ENCODE measurements at regions not wholly inside any gene's neighbourhood (a gene's known extent, or its start where the extent isn't known, plus 50 kb on each side); places are given as distances from the start of the nearest gene placed in this dataset.

- DNase-seq, result no peak
Observed at GRCh38 chr13:104024416-104025170, 958.4 kb upstream of the SLC10A2 start.

- no peak for DNase-seq
Observed at GRCh38 chr13:104021806-104022397, 955.7 kb upstream of the SLC10A2 start.

GRCh38 chr13:104017317-104017716 is 951.1 kb upstream of the SLC10A2 start:
- no peak for DNase-seq

- DNase-seq, result no peak
Observed at GRCh38 chr13:104015646-104016396, 949.6 kb upstream of the SLC10A2 start.

GRCh38 chr13:104014803-104015645 is 948.8 kb upstream of the SLC10A2 start:
- no peak for DNase-seq

- no peak for DNase-seq
Observed at GRCh38 chr13:104011505-104012241, 945.5 kb upstream of the SLC10A2 start.

GRCh38 chr13:104008541-104009435 is 942.6 kb upstream of the SLC10A2 start:
- DNase-seq, result no peak

- no peak for DNase-seq
Observed at GRCh38 chr13:104008075-104008474, 941.9 kb upstream of the SLC10A2 start.

- no peak for DNase-seq
Observed at GRCh38 chr13:104006625-104007075, 940.4 kb upstream of the SLC10A2 start.

- no peak for DNase-seq
Observed at GRCh38 chr13:104004572-104004971, 938.4 kb upstream of the SLC10A2 start.

GRCh38 chr13:104002216-104002615 is 936.0 kb upstream of the SLC10A2 start:
- DNase-seq, result no peak

GRCh38 chr13:104001766-104002165 is 935.5 kb upstream of the SLC10A2 start:
- DNase-seq, result no peak

- no peak for DNase-seq
Observed at GRCh38 chr13:103996733-103997132, 930.5 kb upstream of the SLC10A2 start.

GRCh38 chr13:103983948-103984347 is 917.7 kb upstream of the SLC10A2 start:
- no peak for DNase-seq

GRCh38 chr13:103976371-103976770 is 910.2 kb upstream of the SLC10A2 start:
- DNase-seq, result no peak

- no peak for DNase-seq
Observed at GRCh38 chr13:103973740-103974139, 907.5 kb upstream of the SLC10A2 start.

- no peak for DNase-seq
Observed at GRCh38 chr13:103969520-103970050, 903.4 kb upstream of the SLC10A2 start.

- no peak for DNase-seq
Observed at GRCh38 chr13:103965506-103966243, 899.5 kb upstream of the SLC10A2 start.

- no peak for DNase-seq
Observed at GRCh38 chr13:103961784-103962183, 895.6 kb upstream of the SLC10A2 start.

GRCh38 chr13:103961129-103961528 is 894.9 kb upstream of the SLC10A2 start:
- DNase-seq, result no peak
